IMR-90 (cell line): ENCODE measurements at regions not wholly inside any gene's neighbourhood (a gene's known extent, or its start where the extent isn't known, plus 50 kb on each side); places are given as distances from the start of the nearest gene placed in this dataset.

Source experiments
- ATAC-seq: fragments of 200-7000 bp; cut with Tn5 transposase; 2 replicates; pipeline ENCODE4 v1.9.1; 2020; ENCODE audit warnings: low read depth, mild to moderate bottlenecking, moderate library complexity
- BruUV-seq: library from RNA; stranded (reverse); fragments of 400-500 nt; replicated peaks from 2 replicates; lab custom pipeline; 2021; lab: Mats Ljungman, UMichigan
- CTCF ChIA-PET: fragments of 300-600 bp; formaldehyde crosslinking; extraction: SDS; loops from one replicate; lab custom pipeline; 2021; ENCODE audit warnings: antibody characterized with exemption; lab: Yijun Ruan, JAX
- POLR2A ChIA-PET: fragments of 300-600 bp; sonication (Branson Sonifier 250); formaldehyde crosslinking; loops from one replicate; lab custom pipeline; 2022; ENCODE audit warnings: antibody characterized with exemption; ENCODE audit not compliant: unreplicated experiment; lab: Charles Lee
- DNase-seq: peaks from one replicate; pipeline ENCODE4 v3.0.0; 2013
- H2AFZ ChIP-seq: replicated peaks from 2 replicates; pipeline ENCODE3; 2013; ENCODE audit warnings: low read length, mild to moderate bottlenecking; ENCODE audit not compliant: poor library complexity
- H2AK5ac ChIP-seq: 2 replicates; pipeline ENCODE4 v1.6.1; 2013; ENCODE audit warnings: low read depth, low read length, inconsistent platforms
- H2AK9ac ChIP-seq: replicated peaks from 2 replicates; pipeline ENCODE3; 2013; ENCODE audit warnings: mild to moderate bottlenecking, low read depth, low read length, moderate library complexity; ENCODE audit not compliant: poor library complexity
- H2BK120ac ChIP-seq: 2 replicates; pipeline ENCODE4 v1.6.1; 2013; ENCODE audit warnings: low read depth, low read length, inconsistent platforms
- H2BK15ac ChIP-seq: 3 replicates; pipeline ENCODE4 v1.6.1; 2013; ENCODE audit warnings: low read depth, low read length, inconsistent platforms
- H2BK20ac ChIP-seq: 2 replicates; pipeline ENCODE4 v1.6.1; 2013; ENCODE audit warnings: low read depth, mild to moderate bottlenecking, inconsistent platforms, low read length, moderate library complexity
- H2BK5ac ChIP-seq: 2 replicates; pipeline ENCODE4 v1.6.1; 2013; ENCODE audit warnings: mild to moderate bottlenecking, low read depth, low read length, inconsistent platforms; ENCODE audit not compliant: poor library complexity, severe bottlenecking
- H3K14ac ChIP-seq: replicated peaks from 2 replicates; pipeline ENCODE4 v1.6.1; 2013; ENCODE audit warnings: low read depth, low read length, inconsistent platforms
- H3K18ac ChIP-seq: 2 replicates; pipeline ENCODE4 v1.6.1; 2013; ENCODE audit warnings: low read depth, low read length, control low read depth
- H3K23ac ChIP-seq: 2 replicates; pipeline ENCODE4 v1.6.1; 2013; ENCODE audit warnings: low read depth, low read length, inconsistent platforms
- H3K27ac ChIP-seq: 2 replicates; pipeline ENCODE4 v1.5.1; 2013; ENCODE audit warnings: mild to moderate bottlenecking, control low read depth, low read length; ENCODE audit not compliant: insufficient read depth
- H3K27me3 ChIP-seq: 2 replicates; pipeline ENCODE4 v1.6.1; 2013; ENCODE audit warnings: low read length; ENCODE audit not compliant: control insufficient read depth, insufficient read depth
- H3K36me3 ChIP-seq: 2 replicates; pipeline ENCODE4 v1.6.1; 2013; ENCODE audit warnings: low read length, mixed read lengths; ENCODE audit not compliant: control insufficient read depth, insufficient read depth
- H3K4ac ChIP-seq: 2 replicates; pipeline ENCODE4 v1.6.1; 2013; ENCODE audit warnings: low read depth, low read length, inconsistent platforms
- H3K4me1 ChIP-seq: 2 replicates; pipeline ENCODE4 v1.6.1; 2013; ENCODE audit warnings: low read length, mixed read lengths; ENCODE audit not compliant: control insufficient read depth, insufficient read depth
- H3K4me2 ChIP-seq: 2 replicates; pipeline ENCODE4 v1.6.1; 2013; ENCODE audit warnings: low read depth, mild to moderate bottlenecking, control low read depth, low read length, moderate library complexity
- H3K4me3 ChIP-seq: 2 replicates; pipeline ENCODE4 v1.5.1; 2013; ENCODE audit warnings: low read depth, mild to moderate bottlenecking, control low read depth, low read length, moderate library complexity; ENCODE audit not compliant: insufficient read depth
- H3K56ac ChIP-seq: 2 replicates; pipeline ENCODE4 v1.6.1; 2013; ENCODE audit warnings: low read length, inconsistent platforms; ENCODE audit not compliant: insufficient read depth; ENCODE audit errors: extremely low read depth
- H3K79me1 ChIP-seq, 2 experiments: 2 replicates each; pipeline ENCODE4 v1.6.1; 2013; ENCODE audit warnings: low read length in 2 of 2, inconsistent platforms in 1 of 2, low read depth in 1 of 2
- H3K9ac ChIP-seq: 2 replicates; pipeline ENCODE4 v1.6.1; 2013; ENCODE audit warnings: low read depth, low read length, control low read depth
- H3K9me1 ChIP-seq: 2 replicates; pipeline ENCODE4 v1.6.1; 2013; ENCODE audit warnings: low read length, inconsistent platforms; ENCODE audit not compliant: insufficient read depth
- H3K9me3 ChIP-seq: 2 replicates; pipeline ENCODE4 v1.6.1; 2013; ENCODE audit warnings: low read length; ENCODE audit not compliant: control insufficient read depth, insufficient read depth
- H4K20me1 ChIP-seq: 2 replicates; pipeline ENCODE4 v1.6.1; 2013; ENCODE audit warnings: low read length, inconsistent platforms; ENCODE audit not compliant: insufficient read depth
- H4K5ac ChIP-seq: 2 replicates; pipeline ENCODE4 v1.6.1; 2013; ENCODE audit warnings: mild to moderate bottlenecking, low read depth, low read length, control low read depth
- H4K8ac ChIP-seq, 2 experiments: 2 replicates each; pipeline ENCODE4 v1.6.1; 2013; ENCODE audit warnings: low read depth in 2 of 2, low read length in 2 of 2, control low read depth in 1 of 2, inconsistent platforms in 1 of 2
- H4K91ac ChIP-seq: 2 replicates; pipeline ENCODE4 v1.6.1; 2013; ENCODE audit warnings: low read depth, low read length, inconsistent platforms; ENCODE audit not compliant: insufficient read depth
- BHLHE40 ChIP-seq: fragments of 150-350 bp; IDR thresholded peaks from 2 replicates; pipeline ENCODE4 v1.6.1; 2016; ENCODE audit warnings: mild to moderate bottlenecking, low read depth, low read length
- CEBPB ChIP-seq: IDR thresholded peaks from 2 replicates; pipeline ENCODE4 v1.6.1; 2012; ENCODE audit warnings: low read depth, low read length, improper control_type of control experiment
- CHD1 ChIP-seq: IDR thresholded peaks from 2 replicates; pipeline ENCODE4 v1.6.1; 2012; ENCODE audit warnings: low read depth, low read length, improper control_type of control experiment
- FOS ChIP-seq: fragments of 150-350 bp; IDR thresholded peaks from 2 replicates; pipeline ENCODE4 v1.6.1; 2016; ENCODE audit warnings: low read depth, low read length
- MAFK ChIP-seq: IDR thresholded peaks from 2 replicates; pipeline ENCODE4 v1.6.1; 2012; ENCODE audit warnings: low read depth, low read length, improper control_type of control experiment
- MAZ ChIP-seq: IDR thresholded peaks from 2 replicates; pipeline ENCODE4 v1.6.1; 2012; ENCODE audit warnings: low read depth, mild to moderate bottlenecking, low read length, improper control_type of control experiment, moderate library complexity, borderline replicate concordance
- MXI1 ChIP-seq: IDR thresholded peaks from 2 replicates; pipeline ENCODE4 v1.6.1; 2012; ENCODE audit warnings: low read depth, mild to moderate bottlenecking, low read length, moderate library complexity, borderline replicate concordance
- NFE2L2 ChIP-seq: fragments of 150-350 bp; IDR thresholded peaks from 2 replicates; pipeline ENCODE4 v1.6.1; 2016; ENCODE audit warnings: low read depth, mild to moderate bottlenecking, low read length
- POLR2A ChIP-seq: IDR thresholded peaks from 2 replicates; pipeline ENCODE4 v1.6.1; 2012; ENCODE audit warnings: mild to moderate bottlenecking, low read depth, low read length
- RAD21 ChIP-seq: IDR thresholded peaks from 2 replicates; pipeline ENCODE4 v1.6.1; 2012; ENCODE audit warnings: low read length, improper control_type of control experiment
- RCOR1 ChIP-seq: IDR thresholded peaks from 2 replicates; pipeline ENCODE4 v1.6.1; 2012; ENCODE audit warnings: mild to moderate bottlenecking, low read length, improper control_type of control experiment; ENCODE audit not compliant: insufficient replicate concordance
- RFX5 ChIP-seq: IDR thresholded peaks from 2 replicates; pipeline ENCODE4 v1.8.0; 2012; ENCODE audit warnings: low read depth, mild to moderate bottlenecking, low read length, moderate library complexity
- SMC3 ChIP-seq: fragments of 150-350 bp; IDR thresholded peaks from 2 replicates; pipeline ENCODE4 v1.6.1; 2016; ENCODE audit warnings: low read depth, mild to moderate bottlenecking, antibody characterized with exemption, low read length, moderate library complexity
- WGBS, 2 experiments: methylation state at CpG; one replicate each; pipeline versions ENCODE4 v1.1.5 to v1.1.7; 2013; ENCODE audit warnings: missing lambda C conversion rate in 2 of 2; ENCODE audit not compliant: insufficient read length in 1 of 2; ENCODE audit errors: extremely low coverage in 2 of 2; 5-methylcytosine and 5-hydroxymethylcytosine counted together
- dilution Hi-C: fragments of 300-500 bp; cut with HindIII; formaldehyde crosslinking; loops from one replicate; pipeline ENCODE4 v1.14.3; 2018; ENCODE audit warnings: low sequenced_read_pairs; ENCODE audit not compliant: unreplicated experiment
- in situ Hi-C: fragments of 300-500 bp; cut with MboI; formaldehyde crosslinking; loops from 3 replicates; pipeline ENCODE4 v1.14.3; 2019; ENCODE audit warnings: low sequenced_read_pairs, inconsistent platforms, mixed read lengths
- intact Hi-C: fragments of 100-400 bp; cut with micrococcal nuclease; formaldehyde crosslinking; loops from 2 replicates; pipeline ENCODE4 v1.10.0; 2022
- TF ChIP-seq, protein P1 (sequence below): fragments of 150-350 bp; IDR thresholded peaks from 2 replicates; pipeline ENCODE4 v1.6.1; 2017; ENCODE audit warnings: mild to moderate bottlenecking, antibody characterized with exemption, low read length, low read depth
- TF ChIP-seq, protein P2 (sequence below): fragments of 150-350 bp; IDR thresholded peaks from 2 replicates; pipeline ENCODE4 v1.6.1; 2016; ENCODE audit warnings: low read depth, mild to moderate bottlenecking, low read length, moderate library complexity, borderline replicate concordance
- TF ChIP-seq, protein P3 (sequence below): conservative IDR thresholded peaks from 2 replicates; pipeline ENCODE4 v1.5.1; 2012; ENCODE audit warnings: mild to moderate bottlenecking, low read depth, low read length, improper control_type of control experiment

DNA sequence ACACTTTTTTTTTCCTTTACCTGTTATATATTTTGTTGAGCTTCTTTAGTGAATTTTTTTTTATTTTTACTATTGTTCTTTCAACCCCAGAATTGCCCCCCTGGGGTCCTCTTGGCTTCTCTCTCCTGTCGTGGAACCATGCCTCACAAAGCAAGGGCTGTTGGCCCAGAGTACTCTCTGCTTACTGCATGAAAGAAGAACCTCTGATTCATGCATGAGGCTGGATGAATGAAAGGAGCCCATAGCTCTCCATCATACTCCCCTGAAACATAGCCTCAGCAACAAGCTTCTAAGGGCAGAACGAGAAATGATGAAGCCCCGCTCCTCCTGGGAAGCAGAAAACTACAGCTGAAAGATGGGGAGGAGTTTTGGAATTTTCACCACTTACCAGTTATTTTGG, 1441.0 kb downstream of the BRINP3 start:
- intact Hi-C loops: no loop called here
- Histone ChIP-seq H3K9me3 (no peaks in the 10 kb centered on the region), H3K23ac (no peak overlapping the region), H3K9me1 (no peaks in the 10 kb centered on the region), H2BK15ac (no peak overlapping the region), H2AK9ac (no peak overlapping the region), H3K4me1 (no peaks in the 10 kb centered on the region), H4K20me1 (no peaks in the 10 kb centered on the region), H3K4me3 (no peak overlapping the region), H3K9ac (no peak overlapping the region), H3K18ac (no peak overlapping the region), H3K4me2 (no peak overlapping the region), H3K14ac (no peak overlapping the region), H4K91ac (no peak overlapping the region), H3K79me1 (no peaks in the 10 kb centered on the region), H2AFZ (no peak overlapping the region), H3K27me3 (no peaks in the 10 kb centered on the region), H3K27ac (no peak overlapping the region), H2AK5ac (no peak overlapping the region), H3K56ac (no peak overlapping the region), H3K36me3 (no peaks in the 10 kb centered on the region), H2BK20ac (no peak overlapping the region), H2BK120ac (no peak overlapping the region), H4K8ac (no peak overlapping the region), H3K4ac (no peak overlapping the region), H4K5ac (no peak overlapping the region), H2BK5ac (no peak overlapping the region)
- ChIA-PET POLR2A (no interaction called here), CTCF (no interaction called here)
- in situ Hi-C loops: no loop called here
- no CpG with 5 or more reads among the region's 3 CpGs for WGBS, 2 experiments
- ATAC-seq (no peak), DNase-seq (no peak)
- dilution Hi-C loops: no loop called here
- no peak for TF ChIP-seq RFX5
- TF ChIP-seq POLR2A: no peak
- TF ChIP-seq, protein P1, sequence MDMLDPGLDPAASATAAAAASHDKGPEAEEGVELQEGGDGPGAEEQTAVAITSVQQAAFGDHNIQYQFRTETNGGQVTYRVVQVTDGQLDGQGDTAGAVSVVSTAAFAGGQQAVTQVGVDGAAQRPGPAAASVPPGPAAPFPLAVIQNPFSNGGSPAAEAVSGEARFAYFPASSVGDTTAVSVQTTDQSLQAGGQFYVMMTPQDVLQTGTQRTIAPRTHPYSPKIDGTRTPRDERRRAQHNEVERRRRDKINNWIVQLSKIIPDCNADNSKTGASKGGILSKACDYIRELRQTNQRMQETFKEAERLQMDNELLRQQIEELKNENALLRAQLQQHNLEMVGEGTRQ: no peak
- TF ChIP-seq SMC3: no peak
- no peak for TF ChIP-seq RCOR1
- TF ChIP-seq CHD1: no peak
- no peak for TF ChIP-seq FOS
- TF ChIP-seq NFE2L2: no peak
- no peak for TF ChIP-seq CEBPB
- TF ChIP-seq MAZ: no peak
- TF ChIP-seq, protein P2, sequence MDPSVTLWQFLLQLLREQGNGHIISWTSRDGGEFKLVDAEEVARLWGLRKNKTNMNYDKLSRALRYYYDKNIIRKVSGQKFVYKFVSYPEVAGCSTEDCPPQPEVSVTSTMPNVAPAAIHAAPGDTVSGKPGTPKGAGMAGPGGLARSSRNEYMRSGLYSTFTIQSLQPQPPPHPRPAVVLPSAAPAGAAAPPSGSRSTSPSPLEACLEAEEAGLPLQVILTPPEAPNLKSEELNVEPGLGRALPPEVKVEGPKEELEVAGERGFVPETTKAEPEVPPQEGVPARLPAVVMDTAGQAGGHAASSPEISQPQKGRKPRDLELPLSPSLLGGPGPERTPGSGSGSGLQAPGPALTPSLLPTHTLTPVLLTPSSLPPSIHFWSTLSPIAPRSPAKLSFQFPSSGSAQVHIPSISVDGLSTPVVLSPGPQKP: no peak
- no peak for TF ChIP-seq BHLHE40
- no peak for TF ChIP-seq RAD21
- TF ChIP-seq MAFK: no peak
- TF ChIP-seq MXI1: no peak
- TF ChIP-seq, protein P3, sequence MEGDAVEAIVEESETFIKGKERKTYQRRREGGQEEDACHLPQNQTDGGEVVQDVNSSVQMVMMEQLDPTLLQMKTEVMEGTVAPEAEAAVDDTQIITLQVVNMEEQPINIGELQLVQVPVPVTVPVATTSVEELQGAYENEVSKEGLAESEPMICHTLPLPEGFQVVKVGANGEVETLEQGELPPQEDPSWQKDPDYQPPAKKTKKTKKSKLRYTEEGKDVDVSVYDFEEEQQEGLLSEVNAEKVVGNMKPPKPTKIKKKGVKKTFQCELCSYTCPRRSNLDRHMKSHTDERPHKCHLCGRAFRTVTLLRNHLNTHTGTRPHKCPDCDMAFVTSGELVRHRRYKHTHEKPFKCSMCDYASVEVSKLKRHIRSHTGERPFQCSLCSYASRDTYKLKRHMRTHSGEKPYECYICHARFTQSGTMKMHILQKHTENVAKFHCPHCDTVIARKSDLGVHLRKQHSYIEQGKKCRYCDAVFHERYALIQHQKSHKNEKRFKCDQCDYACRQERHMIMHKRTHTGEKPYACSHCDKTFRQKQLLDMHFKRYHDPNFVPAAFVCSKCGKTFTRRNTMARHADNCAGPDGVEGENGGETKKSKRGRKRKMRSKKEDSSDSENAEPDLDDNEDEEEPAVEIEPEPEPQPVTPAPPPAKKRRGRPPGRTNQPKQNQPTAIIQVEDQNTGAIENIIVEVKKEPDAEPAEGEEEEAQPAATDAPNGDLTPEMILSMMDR: no peak
- BruUV-seq: no TSS peak
